Neutrophil (primary cell): ENCODE measurements at regions not wholly inside any gene's neighbourhood (a gene's known extent, or its start where the extent isn't known, plus 50 kb on each side); places are given as distances from the start of the nearest gene placed in this dataset.

Experiments
- H3K27ac ChIP-seq: fragments of 200-600 bp; sonication (generic); 2 replicates; pipeline ENCODE4 v1.5.1; 2016; ENCODE audit warnings: mild to moderate bottlenecking, moderate library complexity
- H3K27me3 ChIP-seq: fragments of 200-600 bp; sonication (generic); 2 replicates; pipeline ENCODE4 v1.6.0; 2016; ENCODE audit warnings: mild to moderate bottlenecking
- H3K36me3 ChIP-seq: fragments of 200-600 bp; sonication (generic); 2 replicates; pipeline ENCODE4 v1.5.1; 2017
- H3K4me1 ChIP-seq, 2 experiments: fragments of 200-600 bp in 1 of 2; sonication (generic) in 1 of 2; 1 replicate in 1 of 2; 2 replicates in 1 of 2; pipeline versions ENCODE4 v1.5.1 to v1.6.1; 2013 to 2016; ENCODE audit warnings: low read depth in 1 of 2, low read length in 1 of 2, mild to moderate bottlenecking in 1 of 2, moderate library complexity in 1 of 2; ENCODE audit not compliant: control insufficient read depth in 1 of 2, insufficient read depth in 1 of 2
- H3K4me3 ChIP-seq, 2 experiments: fragments of 200-600 bp in 1 of 2; sonication (generic) in 1 of 2; 1 replicate in 1 of 2; 2 replicates in 1 of 2; pipeline ENCODE4 v1.5.1; 2013 to 2016; ENCODE audit warnings: low read depth in 1 of 2, low read length in 1 of 2, mild to moderate bottlenecking in 1 of 2, moderate library complexity in 1 of 2
- H3K9me3 ChIP-seq: fragments of 200-600 bp; sonication (generic); 2 replicates; pipeline ENCODE4 v1.5.1; 2016
- TF ChIP-seq, protein P1 (sequence below): fragments of 200-600 bp; sonication (generic); IDR thresholded peaks from 2 replicates; pipeline ENCODE4 v1.5.1; 2016; ENCODE audit warnings: antibody characterized with exemption

DNA sequence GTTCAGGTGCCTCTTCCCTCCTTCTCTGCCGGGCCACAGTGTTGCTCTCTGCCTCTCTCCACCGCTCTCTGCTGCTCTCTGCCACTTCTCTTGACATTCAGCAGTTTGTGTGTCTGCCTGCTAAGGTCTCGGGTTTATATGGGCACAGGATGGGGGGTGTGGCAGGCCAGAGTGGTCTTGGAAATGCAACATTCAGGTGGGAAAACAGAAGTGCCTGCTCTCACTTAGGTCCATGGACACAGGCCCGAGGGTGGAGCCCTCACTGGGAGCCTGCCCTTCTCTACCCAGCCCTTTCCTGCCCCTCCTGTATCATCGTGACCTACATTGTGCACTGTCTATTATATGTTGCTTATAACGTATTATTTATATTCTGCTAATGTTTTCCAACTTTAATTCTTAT, 120.8 kb upstream of the TMEM18 start:
- Histone ChIP-seq H3K4me3 (no peak overlapping the region), H3K9me3 (no peaks in the 10 kb centered on the region), H3K27ac (no peak overlapping the region), H3K4me1 (no peaks in the 10 kb centered on the region), H3K27me3 (no peaks in the 10 kb centered on the region), H3K36me3 (no peaks in the 10 kb centered on the region)
- TF ChIP-seq, protein P1, sequence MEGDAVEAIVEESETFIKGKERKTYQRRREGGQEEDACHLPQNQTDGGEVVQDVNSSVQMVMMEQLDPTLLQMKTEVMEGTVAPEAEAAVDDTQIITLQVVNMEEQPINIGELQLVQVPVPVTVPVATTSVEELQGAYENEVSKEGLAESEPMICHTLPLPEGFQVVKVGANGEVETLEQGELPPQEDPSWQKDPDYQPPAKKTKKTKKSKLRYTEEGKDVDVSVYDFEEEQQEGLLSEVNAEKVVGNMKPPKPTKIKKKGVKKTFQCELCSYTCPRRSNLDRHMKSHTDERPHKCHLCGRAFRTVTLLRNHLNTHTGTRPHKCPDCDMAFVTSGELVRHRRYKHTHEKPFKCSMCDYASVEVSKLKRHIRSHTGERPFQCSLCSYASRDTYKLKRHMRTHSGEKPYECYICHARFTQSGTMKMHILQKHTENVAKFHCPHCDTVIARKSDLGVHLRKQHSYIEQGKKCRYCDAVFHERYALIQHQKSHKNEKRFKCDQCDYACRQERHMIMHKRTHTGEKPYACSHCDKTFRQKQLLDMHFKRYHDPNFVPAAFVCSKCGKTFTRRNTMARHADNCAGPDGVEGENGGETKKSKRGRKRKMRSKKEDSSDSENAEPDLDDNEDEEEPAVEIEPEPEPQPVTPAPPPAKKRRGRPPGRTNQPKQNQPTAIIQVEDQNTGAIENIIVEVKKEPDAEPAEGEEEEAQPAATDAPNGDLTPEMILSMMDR = no peak

DNA sequence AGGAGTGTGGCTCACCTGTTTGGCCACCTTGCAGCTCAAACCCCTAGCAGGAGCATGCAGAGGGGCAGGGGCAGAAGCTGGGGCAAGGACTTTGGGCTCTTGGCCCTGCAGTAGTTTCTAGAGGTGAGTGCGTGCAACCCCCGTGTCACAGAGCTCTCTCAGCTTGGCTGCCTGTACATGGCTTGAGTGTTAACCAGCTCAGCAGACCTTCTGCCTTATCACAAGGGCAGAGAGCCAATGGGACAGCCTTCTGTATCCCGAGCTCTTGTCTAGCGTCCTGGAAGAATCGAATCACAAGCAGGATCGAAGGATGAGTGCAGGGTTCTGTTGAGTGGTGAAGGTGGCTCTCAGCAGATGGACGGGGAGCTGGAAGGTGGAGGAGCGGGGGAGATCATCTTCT, 120.3 kb upstream of the TMEM18 start:
- Histone ChIP-seq H3K27ac (no peak overlapping the region), H3K9me3 (no peaks in the 10 kb centered on the region), H3K4me3 (no peak overlapping the region), H3K36me3 (no peaks in the 10 kb centered on the region), H3K27me3 (no peaks in the 10 kb centered on the region), H3K4me1 (no peaks in the 10 kb centered on the region)
- TF ChIP-seq, protein P1 = no peak

DNA sequence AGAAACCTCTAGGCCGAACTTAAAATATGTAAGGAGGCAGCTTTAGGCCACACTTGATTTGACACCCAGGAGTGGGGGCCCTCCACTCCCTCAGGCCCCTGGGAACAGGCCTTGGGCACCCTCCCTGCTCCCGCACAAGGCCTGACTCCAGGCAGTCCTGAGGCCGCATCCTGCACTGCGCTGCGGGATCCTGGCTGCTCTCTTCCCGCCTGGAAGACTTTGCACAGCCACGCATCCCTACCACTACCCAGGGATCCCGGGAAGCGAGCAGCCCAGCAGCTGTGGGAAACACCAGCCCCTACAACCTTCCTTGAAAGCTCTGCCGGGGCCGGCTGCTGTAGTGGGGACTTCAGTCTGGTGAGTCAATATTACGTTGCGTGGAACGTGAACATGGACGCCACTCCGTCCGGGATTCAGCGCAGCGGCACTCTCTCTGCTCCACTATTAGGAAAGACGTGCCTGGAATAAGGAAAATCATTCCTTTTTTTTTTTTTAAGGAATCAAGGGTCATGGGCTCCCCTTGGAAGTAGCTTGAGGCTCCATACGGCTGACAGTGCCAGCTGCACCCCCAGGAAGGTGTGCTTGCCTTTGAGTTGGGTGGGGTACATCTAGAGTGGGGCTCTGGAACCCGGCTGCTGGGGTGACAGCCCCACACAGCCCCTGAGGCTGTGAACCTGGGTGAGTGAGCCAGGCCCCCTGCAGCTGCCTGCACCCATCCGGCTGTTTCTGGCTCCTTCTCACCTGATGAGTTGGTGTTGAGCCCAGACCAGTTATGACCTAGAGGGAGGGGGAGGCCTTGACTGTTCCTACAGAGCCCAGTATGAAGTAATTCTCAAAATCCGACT, 119.2 kb upstream of the TMEM18 start:
- Histone ChIP-seq H3K4me3 (no peak overlapping the region), H3K27me3 (no peaks in the 10 kb centered on the region), H3K27ac (no peak overlapping the region), H3K4me1 (no peaks in the 10 kb centered on the region), H3K9me3 (no peaks in the 10 kb centered on the region), H3K36me3 (no peaks in the 10 kb centered on the region)
- TF ChIP-seq, protein P1 = no peak

DNA sequence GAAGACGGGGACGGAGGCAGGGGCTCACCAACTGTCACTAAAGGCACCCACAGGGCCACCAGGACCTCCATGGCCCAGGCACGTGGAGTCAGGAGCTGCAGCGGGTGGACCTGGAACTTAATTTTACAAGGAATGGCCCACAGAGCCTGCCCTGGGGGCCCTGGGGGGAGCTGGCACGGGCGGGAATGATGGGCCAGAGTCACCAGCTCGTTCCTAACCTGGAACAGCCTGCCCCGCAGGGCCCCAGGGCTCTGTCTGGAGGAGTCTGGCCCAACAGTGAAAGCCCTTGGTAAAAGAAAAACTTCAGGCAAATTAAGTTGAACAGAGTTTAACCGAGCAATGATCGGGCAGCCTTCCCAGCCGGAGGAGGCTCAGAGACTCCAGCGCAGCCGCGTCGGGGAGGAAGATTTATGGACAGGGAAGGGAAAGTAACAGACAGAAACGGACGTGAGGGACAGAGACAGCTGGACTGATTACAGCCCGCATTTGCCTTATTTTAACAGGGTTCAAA, 118.4 kb upstream of the TMEM18 start:
- TF ChIP-seq, protein P1 = no peak
- no peaks in the 10 kb centered on the region for H3K36me3 ChIP-seq
- no peak overlapping the region for H3K4me3 ChIP-seq
- H3K9me3 ChIP-seq = no peaks in the 10 kb centered on the region
- H3K27ac ChIP-seq = no peak overlapping the region
- H3K27me3 ChIP-seq = no peaks in the 10 kb centered on the region
- no peaks in the 10 kb centered on the region for H3K4me1 ChIP-seq

DNA sequence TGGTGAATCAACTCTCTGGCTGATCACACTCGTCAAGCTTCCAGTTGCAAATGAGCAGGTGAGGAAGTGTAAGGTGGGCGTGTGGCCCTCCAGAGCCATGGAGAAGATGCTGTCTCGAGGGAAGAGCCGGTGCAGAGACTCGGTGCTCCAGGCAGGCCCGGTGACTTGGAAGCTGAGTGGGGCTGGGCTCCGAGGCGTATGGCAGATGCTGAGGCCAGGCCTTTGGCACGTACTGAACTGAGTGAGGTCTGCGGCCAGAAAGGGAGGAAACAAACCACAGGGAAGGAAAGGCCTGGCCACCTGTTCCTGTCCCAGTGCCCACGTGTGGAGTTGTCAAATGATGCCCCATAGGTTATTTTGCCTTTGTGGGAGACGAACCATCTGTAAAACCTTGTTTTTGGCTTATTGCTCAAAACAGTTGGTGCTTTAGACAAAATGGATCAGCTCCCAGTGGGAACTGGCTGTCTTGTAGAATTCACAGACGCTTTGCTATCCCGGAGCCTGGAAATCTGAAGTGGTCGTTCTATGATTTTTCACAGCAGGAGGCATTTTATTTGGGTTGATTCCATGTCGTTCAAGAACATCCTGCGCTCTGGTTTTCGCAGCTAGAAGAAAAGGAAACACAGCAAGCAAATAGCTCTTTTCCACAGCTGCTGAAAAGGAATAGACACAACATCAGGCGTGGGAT, 117.5 kb upstream of the TMEM18 start:
- Histone ChIP-seq H3K4me1 (no peaks in the 10 kb centered on the region), H3K36me3 (no peaks in the 10 kb centered on the region), H3K4me3 (no peak overlapping the region), H3K9me3 (no peaks in the 10 kb centered on the region), H3K27ac (no peak overlapping the region), H3K27me3 (no peaks in the 10 kb centered on the region)
- TF ChIP-seq, protein P1 = no peak
